ENCODE measurements at regions not wholly inside any gene's neighbourhood (a gene's known extent, or its start where the extent isn't known, plus 50 kb on each side); places are given as distances from the start of the nearest gene placed in this dataset.

DNA sequence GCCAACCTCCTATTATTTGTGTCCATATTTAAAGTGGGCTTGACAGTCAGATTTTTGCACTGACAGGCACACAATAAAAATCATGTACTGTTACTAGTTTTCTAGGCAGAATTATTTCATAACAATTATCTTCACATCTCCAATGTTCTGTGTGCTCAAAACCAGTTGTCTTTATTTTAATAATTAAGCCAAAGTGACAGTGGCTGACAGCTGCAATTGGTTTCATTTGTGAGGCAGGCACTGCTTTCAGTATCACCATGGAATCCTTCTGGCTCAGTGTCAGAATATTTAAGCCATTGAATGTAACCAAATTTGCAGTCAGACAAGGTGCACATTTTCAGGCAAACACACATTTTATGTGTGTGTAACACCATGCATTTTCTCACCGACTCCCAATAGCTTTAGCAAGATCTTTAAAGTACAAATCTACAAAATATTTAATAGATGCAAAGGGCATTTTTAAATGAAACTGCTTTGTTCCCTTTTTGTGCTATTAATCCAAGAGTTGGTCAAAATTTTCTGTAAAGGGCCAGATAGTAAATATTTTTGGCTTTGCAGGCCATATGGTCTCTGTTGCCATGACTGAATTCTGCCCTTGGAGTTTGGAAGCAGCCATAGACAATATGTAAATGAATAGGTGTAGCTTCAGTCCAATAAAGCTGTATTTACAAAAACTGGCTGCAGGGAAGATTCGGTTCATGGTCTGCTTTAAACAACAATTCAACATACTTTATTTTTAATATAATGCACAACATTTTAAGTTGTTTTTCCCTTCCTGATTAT is 486.0 kb downstream of the KCNJ2 start:
- TF ChIP-seq, protein P1, sequence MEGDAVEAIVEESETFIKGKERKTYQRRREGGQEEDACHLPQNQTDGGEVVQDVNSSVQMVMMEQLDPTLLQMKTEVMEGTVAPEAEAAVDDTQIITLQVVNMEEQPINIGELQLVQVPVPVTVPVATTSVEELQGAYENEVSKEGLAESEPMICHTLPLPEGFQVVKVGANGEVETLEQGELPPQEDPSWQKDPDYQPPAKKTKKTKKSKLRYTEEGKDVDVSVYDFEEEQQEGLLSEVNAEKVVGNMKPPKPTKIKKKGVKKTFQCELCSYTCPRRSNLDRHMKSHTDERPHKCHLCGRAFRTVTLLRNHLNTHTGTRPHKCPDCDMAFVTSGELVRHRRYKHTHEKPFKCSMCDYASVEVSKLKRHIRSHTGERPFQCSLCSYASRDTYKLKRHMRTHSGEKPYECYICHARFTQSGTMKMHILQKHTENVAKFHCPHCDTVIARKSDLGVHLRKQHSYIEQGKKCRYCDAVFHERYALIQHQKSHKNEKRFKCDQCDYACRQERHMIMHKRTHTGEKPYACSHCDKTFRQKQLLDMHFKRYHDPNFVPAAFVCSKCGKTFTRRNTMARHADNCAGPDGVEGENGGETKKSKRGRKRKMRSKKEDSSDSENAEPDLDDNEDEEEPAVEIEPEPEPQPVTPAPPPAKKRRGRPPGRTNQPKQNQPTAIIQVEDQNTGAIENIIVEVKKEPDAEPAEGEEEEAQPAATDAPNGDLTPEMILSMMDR (conservative IDR thresholded peaks at IDR 0.05; ENCODE audit: low read depth, low read length) = no peak
- TF ChIP-seq POLR2A (IDR thresholded peaks at IDR 0.05; ENCODE audit: low read depth, low read length) (no peak), RCOR1 (IDR thresholded peaks at IDR 0.05; ENCODE audit: insufficient replicate concordance, low read length) (no peak), CEBPB (IDR thresholded peaks at IDR 0.05; ENCODE audit: low read depth, low read length) (no peak), MAFK (IDR thresholded peaks at IDR 0.05; ENCODE audit: low read depth, low read length) (no peak), MAZ (IDR thresholded peaks at IDR 0.05; ENCODE audit: borderline replicate concordance, low read depth, low read length) (no peak), NFE2L2 (IDR thresholded peaks at IDR 0.05; ENCODE audit: low read depth, low read length) (no peak), RAD21 (IDR thresholded peaks at IDR 0.05; ENCODE audit: low read length) (no peak)

All from IMR-90 (cell line).